ENCODE measurements at regions not wholly inside any gene's neighbourhood (a gene's known extent, or its start where the extent isn't known, plus 50 kb on each side); places are given as distances from the start of the nearest gene placed in this dataset.

DNA sequence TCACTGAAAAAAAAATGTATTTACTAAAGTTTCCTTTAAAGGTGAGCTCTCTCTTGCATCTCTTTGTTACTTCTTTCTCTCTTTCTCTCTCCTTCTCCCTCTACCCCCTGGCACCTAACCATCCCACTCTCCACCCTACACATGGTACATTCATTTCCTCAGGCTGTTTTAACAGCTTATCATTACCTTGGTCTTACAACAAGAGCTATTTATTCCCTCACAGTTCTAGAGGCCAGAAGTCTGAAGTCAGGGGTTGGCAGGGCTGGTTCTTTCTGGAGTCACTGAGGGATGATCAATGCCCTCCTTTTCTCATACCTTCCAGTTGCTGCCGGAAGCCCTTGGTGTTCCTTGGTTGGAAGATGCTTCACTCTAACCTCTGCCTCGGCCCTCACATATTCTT is 91.1 kb upstream of the DSCAM start:
- Histone ChIP-seq H3K4me3 (no peak overlapping the region), H3K27ac (no peak overlapping the region)
- no peak for DNase-seq (ENCODE audit: low spot score)
- no peak for TF ChIP-seq CTCF (IDR thresholded peaks at IDR 0.05)

GRCh38 chr21:40938611-40939010 is 91.7 kb upstream of the DSCAM start:
- no peak for TF ChIP-seq CTCF (IDR thresholded peaks at IDR 0.05)
- Histone ChIP-seq H3K4me3 (no peak overlapping the region), H3K27ac (no peak overlapping the region)
- DNase-seq (ENCODE audit: low spot score), result no peak

GRCh38 chr21:40947713-40948112 is 100.8 kb upstream of the DSCAM start:
- no peak for DNase-seq (ENCODE audit: low spot score)
- no peak for TF ChIP-seq CTCF (IDR thresholded peaks at IDR 0.05)
- no peak overlapping the region for H3K4me3 ChIP-seq
- H3K27ac ChIP-seq, result no peak overlapping the region

DNA sequence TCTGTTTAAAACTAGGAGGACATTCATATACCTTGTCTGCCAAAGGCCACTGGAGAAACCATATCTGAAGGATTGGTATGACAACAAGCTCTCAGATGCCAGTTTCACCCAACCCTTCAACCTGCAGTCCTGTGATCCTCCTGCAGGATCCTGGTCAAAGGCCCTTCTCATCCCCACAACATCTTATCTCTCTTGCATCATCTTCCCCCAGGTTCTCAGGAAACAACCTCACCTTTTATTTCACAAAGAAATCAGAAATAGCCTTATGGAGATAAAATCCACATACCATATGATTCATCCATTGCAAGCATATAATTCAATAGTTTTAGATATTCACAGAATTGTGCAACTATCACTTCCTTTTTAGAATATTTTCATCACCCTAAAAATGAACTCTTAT is 104.0 kb upstream of the DSCAM start:
- no peak overlapping the region for H3K27ac ChIP-seq
- no peak for TF ChIP-seq CTCF (IDR thresholded peaks at IDR 0.05)
- DNase-seq (ENCODE audit: low spot score), result no peak
- no peak overlapping the region for H3K4me3 ChIP-seq

DNA sequence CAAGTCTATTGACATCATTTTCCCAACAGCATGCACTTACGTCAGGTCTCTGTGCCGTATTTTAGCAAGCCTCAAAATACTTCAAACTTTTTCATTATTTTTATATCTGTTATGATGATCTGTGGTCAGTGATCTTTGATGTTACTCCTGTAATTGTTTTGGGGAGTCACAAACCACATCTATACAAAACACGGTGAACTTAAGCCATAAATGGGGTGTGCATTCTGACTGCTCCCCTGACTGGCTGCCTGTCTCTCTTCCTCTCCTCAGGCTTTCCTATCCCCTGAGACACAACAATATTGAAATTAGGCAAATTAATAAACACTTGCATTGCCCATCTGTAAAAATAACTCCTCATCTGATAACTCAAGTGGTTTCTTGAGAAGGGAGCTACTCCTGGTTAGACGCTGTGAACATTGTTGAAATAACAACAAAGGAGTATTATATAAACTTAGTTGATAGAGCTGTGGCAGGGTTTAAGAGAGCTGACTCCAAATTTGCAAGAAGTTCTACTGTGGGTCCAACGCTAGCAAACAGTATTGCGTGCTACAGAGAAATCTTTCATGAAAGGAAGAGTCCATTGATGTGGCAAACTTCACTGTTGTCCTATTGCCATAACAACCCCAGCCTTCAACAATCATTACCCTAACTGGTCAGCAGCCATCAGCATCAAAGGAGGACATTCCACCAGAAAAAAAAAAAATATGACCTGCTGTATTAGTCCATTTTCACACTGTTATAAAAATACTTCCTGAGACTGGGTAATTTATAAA is 105.8 kb upstream of the DSCAM start:
- DNase-seq (ENCODE audit: low spot score), result no peak
- Histone ChIP-seq H3K4me3 (no peak overlapping the region), H3K27ac (no peak overlapping the region)
- TF ChIP-seq CTCF (IDR thresholded peaks at IDR 0.05), result no peak

DNA sequence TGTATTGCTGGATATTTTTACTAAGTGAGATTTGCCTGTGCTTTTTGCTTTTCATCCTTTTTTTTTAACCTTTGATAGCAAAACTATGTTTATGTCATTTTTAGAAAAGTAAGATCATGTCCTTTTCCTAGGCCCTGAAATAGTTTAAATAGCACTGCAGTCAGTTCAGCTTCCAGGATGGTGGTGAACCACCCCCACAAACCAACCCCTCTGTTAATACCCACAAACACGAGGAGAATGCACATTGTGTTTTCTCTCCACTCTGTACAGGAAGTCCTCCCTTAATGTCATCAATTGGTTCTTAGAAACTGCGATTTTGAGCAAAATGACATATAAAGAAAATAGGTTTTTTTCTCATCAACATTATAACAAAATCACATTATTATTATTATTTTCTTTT is 117.7 kb upstream of the DSCAM start:
- no peak overlapping the region for H3K27ac ChIP-seq
- DNase-seq (ENCODE audit: low spot score), result no peak
- no peak for TF ChIP-seq CTCF (IDR thresholded peaks at IDR 0.05)
- no peak overlapping the region for H3K4me3 ChIP-seq

- no peak overlapping the region for H3K4me3 ChIP-seq
- no peak for DNase-seq (ENCODE audit: low spot score)
- no peak overlapping the region for H3K27ac ChIP-seq
- no peak for TF ChIP-seq CTCF (IDR thresholded peaks at IDR 0.05)
Measured at GRCh38 chr21:40967771-40968170, 120.8 kb upstream of the DSCAM start.
